Mesenchymal stem cell (in vitro differentiated cells and primary cell): ENCODE measurements at regions not wholly inside any gene's neighbourhood (a gene's known extent, or its start where the extent isn't known, plus 50 kb on each side); places are given as distances from the start of the nearest gene placed in this dataset.

Source experiments
- DNase-seq: peaks from one replicate; pipeline ENCODE4 v3.0.0-alpha.2; 2013
- H2AFZ ChIP-seq: one replicate; pipeline ENCODE4 v1.6.1; 2013; ENCODE audit warnings: low read depth, mild to moderate bottlenecking, control low read depth, inconsistent platforms, low read length, moderate library complexity
- H2AK5ac ChIP-seq: 2 replicates; pipeline ENCODE4 v1.6.1; 2013; ENCODE audit warnings: low read length, moderate library complexity, mild to moderate bottlenecking, inconsistent platforms; ENCODE audit not compliant: severe bottlenecking
- H2BK120ac ChIP-seq: one replicate; pipeline ENCODE4 v1.6.1; 2013; ENCODE audit warnings: low read depth, mild to moderate bottlenecking, inconsistent platforms, low read length, moderate library complexity
- H2BK12ac ChIP-seq, 2 experiments: one replicate each; pipeline ENCODE4 v1.6.1; 2013; ENCODE audit warnings: inconsistent platforms in 2 of 2, low read length in 2 of 2, mild to moderate bottlenecking in 2 of 2, moderate library complexity in 2 of 2, control low read depth in 1 of 2
- H2BK15ac ChIP-seq: one replicate; pipeline ENCODE4 v1.6.1; 2013; ENCODE audit warnings: mild to moderate bottlenecking, low read depth, inconsistent platforms; ENCODE audit not compliant: poor library complexity, severe bottlenecking
- H2BK5ac ChIP-seq: 2 replicates; pipeline ENCODE4 v1.6.1; 2013; ENCODE audit warnings: low read depth, mild to moderate bottlenecking, low read length, control low read depth, inconsistent platforms; ENCODE audit not compliant: poor library complexity, severe bottlenecking
- H3K14ac ChIP-seq, 2 experiments: one replicate each; pipeline ENCODE4 v1.6.1; 2013; ENCODE audit warnings: inconsistent platforms in 2 of 2, low read length in 2 of 2, control low read depth in 1 of 2, mild to moderate bottlenecking in 1 of 2, moderate library complexity in 1 of 2
- H3K18ac ChIP-seq, 2 experiments: one replicate each; pipeline ENCODE4 v1.6.1; 2013; ENCODE audit warnings: inconsistent platforms in 2 of 2, low read length in 2 of 2, control low read depth in 1 of 2, low read depth in 1 of 2, mild to moderate bottlenecking in 1 of 2
- H3K23ac ChIP-seq, 2 experiments: one replicate each; pipeline ENCODE4 v1.6.1; 2013; ENCODE audit warnings: inconsistent platforms in 2 of 2, low read length in 2 of 2, mild to moderate bottlenecking in 2 of 2, moderate library complexity in 2 of 2, control low read depth in 1 of 2
- H3K27ac ChIP-seq: 2 replicates; pipeline ENCODE4 v1.5.1; 2013; ENCODE audit warnings: mild to moderate bottlenecking, moderate library complexity, low read length, control low read depth, inconsistent platforms; ENCODE audit not compliant: poor library complexity, severe bottlenecking
- H3K27me3 ChIP-seq, 2 experiments: 2 replicates each; pipeline versions ENCODE4 v1.6.1 to v1.7.0; 2013; ENCODE audit warnings: low read length in 2 of 2, mild to moderate bottlenecking in 2 of 2, moderate library complexity in 2 of 2, control low read depth in 1 of 2, inconsistent platforms in 1 of 2; ENCODE audit not compliant: control insufficient read depth in 1 of 2, insufficient read depth in 1 of 2
- H3K36me3 ChIP-seq, 2 experiments: 2 replicates each; pipeline versions ENCODE4 v1.6.1 to v1.7.0; 2013; ENCODE audit warnings: low read length in 2 of 2, control low read depth in 1 of 2, inconsistent platforms in 1 of 2, low read depth in 1 of 2, mild to moderate bottlenecking in 1 of 2; ENCODE audit not compliant: insufficient read depth in 2 of 2, control insufficient read depth in 1 of 2
- H3K4ac ChIP-seq, 2 experiments: one replicate each; pipeline ENCODE4 v1.6.1; 2013; ENCODE audit warnings: inconsistent platforms in 2 of 2, low read length in 2 of 2, mild to moderate bottlenecking in 2 of 2, moderate library complexity in 2 of 2, control low read depth in 1 of 2, low read depth in 1 of 2
- H3K4me1 ChIP-seq: 2 replicates; pipeline ENCODE4 v1.6.1; 2013; ENCODE audit warnings: low read depth, low read length, control low read depth; ENCODE audit not compliant: control insufficient read depth, insufficient read depth
- H3K4me2 ChIP-seq: 2 replicates; pipeline ENCODE4 v1.6.1; 2013; ENCODE audit warnings: low read length, mild to moderate bottlenecking, inconsistent platforms; ENCODE audit not compliant: poor library complexity, severe bottlenecking
- H3K4me3 ChIP-seq, 2 experiments: 2 replicates each; pipeline versions ENCODE4 v1.5.1 to v1.7.0; 2013; ENCODE audit warnings: low read length in 2 of 2, mild to moderate bottlenecking in 2 of 2, control low read depth in 1 of 2, low read depth in 1 of 2; ENCODE audit not compliant: insufficient read depth in 1 of 2
- H3K79me1 ChIP-seq: replicated peaks from 2 replicates; pipeline ENCODE4 v1.6.1; 2013; ENCODE audit warnings: mild to moderate bottlenecking, control low read depth, low read length, inconsistent platforms; ENCODE audit not compliant: poor library complexity, severe bottlenecking
- H3K9ac ChIP-seq: 2 replicates; pipeline ENCODE4 v1.7.0; 2013; ENCODE audit warnings: mild to moderate bottlenecking, low read length, moderate library complexity
- H3K9me3 ChIP-seq: 2 replicates; pipeline ENCODE4 v1.7.0; 2013; ENCODE audit warnings: mild to moderate bottlenecking, low read length; ENCODE audit not compliant: control insufficient read depth
- H4K8ac ChIP-seq: one replicate; pipeline ENCODE4 v1.6.1; 2013; ENCODE audit warnings: inconsistent platforms, mild to moderate bottlenecking, low read length, moderate library complexity
- H4K91ac ChIP-seq: one replicate; pipeline ENCODE4 v1.6.1; 2013; ENCODE audit warnings: mild to moderate bottlenecking, low read length, inconsistent platforms
- WGBS: methylation state at CpG from one replicate; pipeline ENCODE4 v1.1.7; 2013; ENCODE audit warnings: mixed read lengths; 5-methylcytosine and 5-hydroxymethylcytosine counted together

GRCh38 chr16:17619261-17619660, 148.5 kb upstream of the XYLT1 start:
- Histone ChIP-seq H3K23ac (no peak overlapping the region), H3K79me1 (no peaks in the 10 kb centered on the region), H3K14ac (no peak overlapping the region), H2BK15ac (no peak overlapping the region), H3K27ac (no peak overlapping the region), H3K4ac (no peak overlapping the region), H2BK12ac (no peak overlapping the region), H3K4me2 (no peak overlapping the region), H3K9me3 (no peaks in the 10 kb centered on the region), H3K9ac (no peak overlapping the region), H2AK5ac (no peak overlapping the region), H2BK5ac (no peak overlapping the region), H2AFZ (no peak overlapping the region), H3K36me3 (no peaks in the 10 kb centered on the region), H4K8ac (no peak overlapping the region), H2BK120ac (no peak overlapping the region), H3K18ac (no peak overlapping the region), H3K27me3 (no peaks in the 10 kb centered on the region), H4K91ac (no peak overlapping the region), H3K4me3 (no peak overlapping the region), H3K4me1 (no peaks in the 10 kb centered on the region)
- WGBS: 91% methylated on average over 8 of the region's 8 CpGs
- DNase-seq: no peak

- WGBS: 58% methylated on average over 3 of the region's 4 CpGs
These were observed 146.3 kb upstream of the XYLT1 start for GRCh38 chr16:17617021-17617552.

GRCh38 chr16:17612336-17612735, 141.6 kb upstream of the XYLT1 start:
- no peaks in the 10 kb centered on the region for H3K4me1 ChIP-seq
- no peaks in the 10 kb centered on the region for H3K36me3 ChIP-seq
- H3K23ac ChIP-seq: no peak overlapping the region
- H3K14ac ChIP-seq: no peak overlapping the region
- no peaks in the 10 kb centered on the region for H3K9me3 ChIP-seq
- H3K4me3 ChIP-seq: no peak overlapping the region
- no peak overlapping the region for H3K18ac ChIP-seq
- H2AK5ac ChIP-seq: no peak overlapping the region
- H2AFZ ChIP-seq: no peak overlapping the region
- H2BK12ac ChIP-seq: no peak overlapping the region
- no peak overlapping the region for H2BK15ac ChIP-seq
- H3K27me3 ChIP-seq: peaks cover 0 to 15% of the 10 kb centered on the region in 2 experiments
- H3K27ac ChIP-seq: no peak overlapping the region
- H2BK120ac ChIP-seq: no peak overlapping the region
- H3K4ac ChIP-seq: no peak overlapping the region
- 62% methylated on average over 1 of the region's 3 CpGs for WGBS
- no peak overlapping the region for H4K91ac ChIP-seq
- no peaks in the 10 kb centered on the region for H3K79me1 ChIP-seq
- no peak overlapping the region for H4K8ac ChIP-seq
- H2BK5ac ChIP-seq: no peak overlapping the region
- H3K4me2 ChIP-seq: no peak overlapping the region
- DNase-seq: no peak
- H3K9ac ChIP-seq: no peak overlapping the region

More at GRCh38 chr16:17617021-17617552, 146.3 kb upstream of the XYLT1 start:
- Histone ChIP-seq H2BK12ac (no peak overlapping the region), H3K4ac (no peak overlapping the region), H3K9me3 (no peaks in the 10 kb centered on the region), H3K4me3 (no peak overlapping the region), H3K9ac (no peak overlapping the region), H3K27ac (no peak overlapping the region), H4K91ac (no peak overlapping the region), H3K23ac (no peak overlapping the region), H3K36me3 (no peaks in the 10 kb centered on the region), H4K8ac (no peak overlapping the region), H3K4me1 (no peaks in the 10 kb centered on the region), H2AFZ (no peak overlapping the region), H3K4me2 (no peak overlapping the region), H3K27me3 (no peaks in the 10 kb centered on the region), H3K14ac (no peak overlapping the region), H3K18ac (no peak overlapping the region), H2AK5ac (no peak overlapping the region), H2BK15ac (no peak overlapping the region), H2BK120ac (no peak overlapping the region), H2BK5ac (no peak overlapping the region), H3K79me1 (no peaks in the 10 kb centered on the region)
- no peak for DNase-seq

- no peak overlapping the region for H3K23ac ChIP-seq
- no peak overlapping the region for H3K14ac ChIP-seq
- no peak overlapping the region for H4K91ac ChIP-seq
- no peak overlapping the region for H3K4me3 ChIP-seq
- no peaks in the 10 kb centered on the region for H3K9me3 ChIP-seq
- no peak overlapping the region for H2BK120ac ChIP-seq
- no peak overlapping the region for H2AK5ac ChIP-seq
- no peak overlapping the region for H3K18ac ChIP-seq
- no peak overlapping the region for H2AFZ ChIP-seq
- no peaks in the 10 kb centered on the region for H3K36me3 ChIP-seq
- H3K4me2 ChIP-seq: no peak overlapping the region
- 79% methylated on average over 5 of the region's 6 CpGs for WGBS
- H2BK15ac ChIP-seq: no peak overlapping the region
- no peaks in the 10 kb centered on the region for H3K4me1 ChIP-seq
- no peak overlapping the region for H3K4ac ChIP-seq
- H4K8ac ChIP-seq: no peak overlapping the region
- no peak overlapping the region for H2BK5ac ChIP-seq
- H2BK12ac ChIP-seq: no peak overlapping the region
- no peak overlapping the region for H3K9ac ChIP-seq
- no peak overlapping the region for H3K27ac ChIP-seq
- no peak for DNase-seq
- no peaks in the 10 kb centered on the region for H3K79me1 ChIP-seq
- H3K27me3 ChIP-seq: peaks cover 0 to 16% of the 10 kb centered on the region in 2 experiments
These were observed 136.8 kb upstream of the XYLT1 start for GRCh38 chr16:17607609-17608008.
